HepG2 (cell line): ENCODE measurements at regions not wholly inside any gene's neighbourhood (a gene's known extent, or its start where the extent isn't known, plus 50 kb on each side); places are given as distances from the start of the nearest gene placed in this dataset.

Experiments
- ATAC-seq: fragments of 200-7000 bp; cut with Tn5 transposase; 3 replicates; pipeline ENCODE4 v1.9.1; 2020; ENCODE audit warnings: mild to moderate bottlenecking, moderate library complexity
- BruUV-seq: library from RNA; stranded (reverse); fragments of 400-500 nt; replicated peaks from 2 replicates; lab custom pipeline; 2021; lab: Mats Ljungman, UMichigan
- CTCF ChIA-PET: fragments of 300-600 bp; formaldehyde crosslinking; extraction: SDS; loops from one replicate; lab custom pipeline; 2021; ENCODE audit warnings: low total read pairs, inconsistent platforms, low intra/inter-chr PET ratio; lab: Yijun Ruan, JAX
- POLR2A ChIA-PET: fragments of 350-600 bp; sonication (Branson Sonifier 250); formaldehyde crosslinking; loops from one replicate; lab custom pipeline; 2020; ENCODE audit warnings: antibody characterized with exemption, inconsistent platforms; lab: Yijun Ruan, JAX
- DNase-seq: peaks from one replicate; pipeline ENCODE4 v3.0.0-alpha.2; 2015; ENCODE audit warnings: low spot score
- FAIRE-seq: peaks from 3 replicates; lab custom pipeline; 2011; peaks lifted over from hg19 to GRCh38; lab: Jason Lieb, UNC
- H2AFZ ChIP-seq: one replicate; pipeline ENCODE4 v1.6.1; 2011; ENCODE audit warnings: low read length, inconsistent platforms
- H3K27ac ChIP-seq: fragments of 300-600 bp; 3 replicates; pipeline ENCODE4 v1.8.0; 2011; ENCODE audit warnings: mixed run types, mild to moderate bottlenecking, mixed read lengths, low read length, inconsistent platforms; ENCODE audit not compliant: insufficient read depth; ENCODE audit errors: extremely low read length
- H3K27me3 ChIP-seq, 2 experiments: fragments of 200-600 bp in 1 of 2; 2 replicates in 1 of 2; 3 replicates in 1 of 2; pipeline versions ENCODE4 v1.6.0 to v1.8.0; 2011; ENCODE audit warnings: low read length in 2 of 2, mild to moderate bottlenecking in 2 of 2, moderate library complexity in 2 of 2, inconsistent platforms in 1 of 2; ENCODE audit not compliant: insufficient read depth in 2 of 2, control insufficient read depth in 1 of 2
- H3K36me3 ChIP-seq, 2 experiments: fragments of 200-600 bp in 1 of 2; replicated peaks in 1 of 2; 2 replicates in 1 of 2; 3 replicates in 1 of 2; pipeline versions ENCODE4 v1.5.1 to v1.8.0; 2011; ENCODE audit warnings: low read length in 2 of 2, inconsistent platforms in 1 of 2; ENCODE audit not compliant: insufficient read depth in 2 of 2, control insufficient read depth in 1 of 2
- H3K4me1 ChIP-seq: 2 replicates; pipeline ENCODE4 v1.5.1; 2012; ENCODE audit warnings: low read length, inconsistent platforms; ENCODE audit not compliant: insufficient read depth
- H3K4me2 ChIP-seq: 2 replicates; pipeline ENCODE4 v1.6.0; 2011; ENCODE audit warnings: low read depth, low read length, inconsistent platforms
- H3K4me3 ChIP-seq, 3 experiments: fragments of 200-600 bp in 1 of 3; sonication (generic), shearing (Covaris generic) in 1 of 3; replicated peaks in 1 of 3; 2 replicates each; pipeline ENCODE4 v1.5.1; 2011 to 2016; ENCODE audit warnings: low read length in 3 of 3, inconsistent platforms in 2 of 3, low read depth in 2 of 3, mild to moderate bottlenecking in 2 of 3, control low read depth in 1 of 3, mixed read lengths in 1 of 3; ENCODE audit not compliant: insufficient read depth in 1 of 3
- H3K79me2 ChIP-seq: one replicate; pipeline ENCODE4 v1.6.1; 2011; ENCODE audit warnings: low read length, inconsistent platforms; ENCODE audit not compliant: insufficient read depth
- H3K9ac ChIP-seq: 2 replicates; pipeline ENCODE4 v1.6.0; 2011; ENCODE audit warnings: mild to moderate bottlenecking, low read depth, low read length, inconsistent platforms; ENCODE audit not compliant: insufficient read depth
- H3K9me3 ChIP-seq: 2 replicates; pipeline ENCODE4 v1.5.1; 2012; ENCODE audit warnings: mild to moderate bottlenecking, low read length
- H4K20me1 ChIP-seq: 2 replicates; pipeline ENCODE4 v1.6.0; 2011; ENCODE audit warnings: inconsistent platforms, mild to moderate bottlenecking, low read length, moderate library complexity; ENCODE audit not compliant: insufficient read depth
- ATF1 ChIP-seq: IDR thresholded peaks from 2 replicates; pipeline ENCODE4 v1.6.1; 2016; ENCODE audit warnings: mild to moderate bottlenecking, control low read depth
- BORCS8-MEF2B ChIP-seq: sonication (generic); formaldehyde crosslinking; IDR thresholded peaks from 2 replicates; pipeline ENCODE4 v1.8.0; 2022; ENCODE audit warnings: mild to moderate bottlenecking, missing genetic modification reagents
- FLYWCH1 ChIP-seq: sonication (generic); formaldehyde crosslinking; IDR thresholded peaks from 2 replicates; pipeline ENCODE4 v1.8.1; 2023; ENCODE audit warnings: mild to moderate bottlenecking, missing genetic modification reagents
- FOXC1 ChIP-seq: sonication (generic); formaldehyde crosslinking; IDR thresholded peaks from 2 replicates; pipeline ENCODE4 v1.8.0; 2022; ENCODE audit warnings: mild to moderate bottlenecking, missing genetic modification reagents, borderline replicate concordance
- HOXD1 ChIP-seq: sonication (generic); formaldehyde crosslinking; IDR thresholded peaks from 2 replicates; pipeline ENCODE4 v1.5.0; 2020; ENCODE audit warnings: missing genetic modification reagents
- IRF1 ChIP-seq: sonication (generic); formaldehyde crosslinking; IDR thresholded peaks from 2 replicates; pipeline ENCODE4 v1.4.0; 2020; ENCODE audit warnings: low read depth, mild to moderate bottlenecking, missing genetic modification reagents
- JARID2 ChIP-seq: sonication (generic); formaldehyde crosslinking; IDR thresholded peaks from 2 replicates; pipeline ENCODE4 v1.8.1; 2023; ENCODE audit warnings: missing genetic modification reagents, inconsistent platforms; ENCODE audit not compliant: insufficient replicate concordance
- PATZ1 ChIP-seq: sonication (generic); formaldehyde crosslinking; IDR thresholded peaks from 2 replicates; pipeline ENCODE4 v1.4.0; 2020; ENCODE audit warnings: missing genetic modification reagents
- PPARG ChIP-seq: conservative IDR thresholded peaks from 2 replicates; pipeline ENCODE4 v1.6.1; 2016; ENCODE audit warnings: missing biosample characterization, missing genetic modification reagents
- RAD21 ChIP-seq: fragments of 450-650 bp; formaldehyde crosslinking; IDR thresholded peaks from 2 replicates; pipeline ENCODE4 v1.5.0; 2020; ENCODE audit warnings: mild to moderate bottlenecking
- SMAD3 ChIP-seq: sonication (generic); formaldehyde crosslinking; IDR thresholded peaks from 2 replicates; pipeline ENCODE4 v1.4.0; 2020; ENCODE audit warnings: missing genetic modification reagents
- TARDBP ChIP-seq: sonication (generic); formaldehyde crosslinking; IDR thresholded peaks from 2 replicates; pipeline ENCODE4 v1.8.0; 2022; ENCODE audit warnings: mild to moderate bottlenecking, missing genetic modification reagents
- ZBTB43 ChIP-seq: sonication (generic); formaldehyde crosslinking; conservative IDR thresholded peaks from 2 replicates; pipeline ENCODE4 v1.4.0; 2020; ENCODE audit warnings: missing genetic modification reagents
- ZNF816 ChIP-seq: sonication (generic); formaldehyde crosslinking; IDR thresholded peaks from 2 replicates; pipeline ENCODE4 v1.8.0; 2022; ENCODE audit warnings: missing genetic modification reagents, mild to moderate bottlenecking, borderline replicate concordance
- WGBS: methylation state at CpG from one replicate; pipeline ENCODE4 v1.1.6; 2017; ENCODE audit warnings: low lambda C conversion rate; 5-methylcytosine and 5-hydroxymethylcytosine counted together
- in situ Hi-C: cut with HindIII; loops from 2 replicates; pipeline ENCODE4 v1.10.0; 2017; ENCODE audit warnings: low pct_unique_long_range_greater_than_20kb; ENCODE audit not compliant: extremely low pct_ligation_motif_present
- intact Hi-C: fragments of 100-400 bp; cut with micrococcal nuclease; formaldehyde crosslinking; loops from one replicate; pipeline ENCODE4 v1.10.0; 2022; ENCODE audit not compliant: unreplicated experiment

- 0 out of 2 replicates have a peak, but pooled peaks have one; percentile 7 for TF ChIP-seq TARDBP (CRISPR knock-in tag)
- peak; percentile 41; the same call in 1 of the 2 replicates for TF ChIP-seq BORCS8-MEF2B (CRISPR knock-in tag)
- peak; percentile 59; the same call in 1 of the 2 replicates for TF ChIP-seq SMAD3 (CRISPR knock-in tag)
Observed at GRCh38 chr17:72446525-72447250, 325.9 kb downstream of the SOX9 start (continued).

- Histone ChIP-seq H3K4me2 (peak overlapping the region; percentile 77), H3K4me1 (peaks cover 93% of the 10 kb centered on the region), H3K4me3 (peak overlapping the region in 1 of 3 experiments; percentile 47; a peak in 2 of 6 replicates), H3K27ac (peak overlapping the region; percentile 61), H3K79me2 (peaks cover 83% of the 10 kb centered on the region), H2AFZ (no peak overlapping the region), H4K20me1 (no peaks in the 10 kb centered on the region), H3K27me3 (no peaks in the 10 kb centered on the region), H3K9ac (peak overlapping the region; percentile 55), H3K36me3 (no peaks in the 10 kb centered on the region), H3K9me3 (no peaks in the 10 kb centered on the region)
- ChIA-PET POLR2A (interaction anchor here (1.0 to 4.6 kb wide), 5 partner anchors 9 to 326 kb away, joined by 3 to 60 read pairs (median 28); partner anchors contain the start of gene SOX9), CTCF (no interaction called here)
- WGBS, result 2% methylated on average over 3 of the region's 3 CpGs
- in situ Hi-C loops (no loop called here), intact Hi-C loops (loop anchor here (5.0 kb wide), 1 partner anchor 35 kb away; no protein-coding TSS in a partner anchor)
- DNase-seq (peak; percentile 83), ATAC-seq (peak; percentile 72), FAIRE-seq (peak; percentile 83)
- BruUV-seq, result no TSS peak
- TF ChIP-seq HOXD1 (CRISPR knock-in tag) (0 out of 2 replicates have a peak, but pooled peaks have one; percentile 49), ATF1 (peak; percentile 54; the same call in 1 of the 2 replicates), PPARG (peak; percentile 99), FOXC1 (CRISPR knock-in tag) (0 out of 2 replicates have a peak, but pooled peaks have one; percentile 28), FLYWCH1 (CRISPR knock-in tag) (no peak), IRF1 (CRISPR knock-in tag) (no peak), ZBTB43 (0 out of 2 replicates have a peak, but pooled peaks have one; percentile 11), PATZ1 (peak; percentile 81), RAD21 (CRISPR knock-in tag) (no peak), JARID2 (CRISPR knock-in tag) (no peak), ZNF816 (no peak)
Observed at GRCh38 chr17:72447251-72447640, 326.4 kb downstream of the SOX9 start.
